Right lobe of liver (tissue), 6 donors: ENCODE measurements at regions not wholly inside any gene's neighbourhood (a gene's known extent, or its start where the extent isn't known, plus 50 kb on each side); places are given as distances from the start of the nearest gene placed in this dataset.
"Not testable (repeated sequence)": the region's sequence is repeated elsewhere in the genome, so short reads cannot be mapped to it uniquely, and the experiment has no call there.

ENCODE experiments used
- ATAC-seq, 4 donors: fragments of 200-7000 bp; cut with Tn5 transposase; one replicate each; pipeline ENCODE4 v1.9.1; 2020; ENCODE audit warnings: mild to moderate bottlenecking in 4 of 4, moderate library complexity in 4 of 4
- DNase-seq, 3 donors: peaks; one replicate each; pipeline ENCODE4 v3.0.0-alpha.2; 2020
- H3K27ac ChIP-seq, 3 donors: fragments of 200-600 bp; one replicate each; pipeline ENCODE4 v1.8.0; 2022
- H3K27me3 ChIP-seq, 2 donors: fragments of 200-600 bp; one replicate each; pipeline ENCODE4 v1.8.0; 2022
- H3K36me3 ChIP-seq, 4 donors: fragments of 200-600 bp; sonication (generic) in 1 of 4; one replicate each; pipeline versions ENCODE4 v1.5.1 to v1.8.0; 2017 to 2022; ENCODE audit warnings: control low read depth in 1 of 4
- H3K4me1 ChIP-seq, 4 donors: fragments of 200-600 bp; sonication (generic) in 1 of 4; one replicate each; pipeline versions ENCODE4 v1.5.1 to v1.8.0; 2017 to 2022; ENCODE audit warnings: control low read depth in 1 of 4
- H3K4me3 ChIP-seq, 3 donors: fragments of 200-600 bp; one replicate each; pipeline ENCODE4 v1.8.0; 2022
- H3K9me3 ChIP-seq, 4 donors: fragments of 200-600 bp; sonication (generic) in 1 of 4; one replicate each; pipeline versions ENCODE4 v1.5.1 to v1.8.0; 2017 to 2022; ENCODE audit warnings: control low read depth in 1 of 4
- WGBS: methylation state at CpG from one replicate; pipeline ENCODE4 v1.1.6; 2018; ENCODE audit warnings: low coverage, low lambda C conversion rate; ENCODE audit not compliant: insufficient coverage; ENCODE audit errors: missing lambda C conversion rate; 5-methylcytosine and 5-hydroxymethylcytosine counted together
- intact Hi-C, 2 donors: fragments of 100-400 bp; cut with DNase I; formaldehyde crosslinking; loops; one replicate each; pipeline versions ENCODE4 v1.11.2 to v1.14.1; 2022
- donor health status: DM: no; HTN: yes; CAD: no.
- donor health status: DM: no; HTN: no; CAD: no.
- donor health status: DM: no; HTN: no; CAD: no.
- donor health status: DM: no; HTN: yes; CAD: no.
- donor health status: DM: no; HTN: yes; CAD: no.

DNA sequence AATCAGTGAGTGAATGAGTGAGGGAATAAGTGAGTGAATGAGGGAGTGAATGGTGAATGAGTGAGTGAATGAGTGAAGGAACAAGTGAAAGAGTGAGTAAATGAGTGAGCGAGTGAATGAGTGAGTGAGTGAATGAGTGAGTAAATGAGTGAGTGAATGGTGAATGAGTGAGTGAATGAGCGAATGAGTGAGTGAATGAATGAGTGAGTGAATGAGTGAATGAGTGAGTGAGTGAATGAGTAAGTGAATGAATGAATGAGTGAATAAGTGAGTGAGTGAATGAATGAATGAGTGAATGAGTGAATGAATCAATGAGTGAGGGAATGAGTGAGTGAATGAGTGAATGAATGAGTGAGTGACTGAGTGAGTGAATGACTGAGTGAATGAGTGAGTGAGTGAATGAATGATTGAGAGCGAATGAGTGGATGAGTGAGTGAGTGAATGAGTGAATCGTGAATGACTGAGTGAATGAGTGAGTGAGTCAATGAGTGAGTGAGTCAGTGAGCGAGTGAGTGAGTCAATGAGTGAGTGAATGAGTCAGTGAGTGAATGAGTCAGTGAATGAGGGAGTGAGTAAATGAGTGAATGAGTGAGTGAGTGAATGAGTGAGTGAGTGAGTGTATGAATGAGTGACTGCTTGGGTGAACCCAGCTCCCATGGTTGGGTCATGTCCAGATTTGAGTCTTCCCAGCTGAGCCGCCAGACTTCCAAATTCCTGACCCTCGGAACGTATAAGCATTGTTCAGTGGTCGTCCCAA lies 133.0 kb downstream of the NPIPB11 start:
- peak in 1 of 4 donors; percentile 10 for ATAC-seq
- intact Hi-C loops, H3K27ac ChIP-seq, H3K27me3 ChIP-seq, H3K4me3 ChIP-seq, H3K4me1 ChIP-seq, DNase-seq, H3K9me3 ChIP-seq, H3K36me3 ChIP-seq: not testable (repeated sequence)
- 89% methylated on average over 5 of the region's 9 CpGs for WGBS

- DNase-seq, H3K36me3 ChIP-seq, H3K4me3 ChIP-seq, H3K9me3 ChIP-seq, H3K27ac ChIP-seq, H3K4me1 ChIP-seq, intact Hi-C loops, H3K27me3 ChIP-seq: not testable (repeated sequence)
- ATAC-seq = peak in 2 of 4 donors; percentile 22 to 24
- 74% methylated on average over 6 of the region's 19 CpGs for WGBS
Measured at GRCh38 chr16:29271721-29272675, 134.5 kb downstream of the NPIPB11 start.

DNA sequence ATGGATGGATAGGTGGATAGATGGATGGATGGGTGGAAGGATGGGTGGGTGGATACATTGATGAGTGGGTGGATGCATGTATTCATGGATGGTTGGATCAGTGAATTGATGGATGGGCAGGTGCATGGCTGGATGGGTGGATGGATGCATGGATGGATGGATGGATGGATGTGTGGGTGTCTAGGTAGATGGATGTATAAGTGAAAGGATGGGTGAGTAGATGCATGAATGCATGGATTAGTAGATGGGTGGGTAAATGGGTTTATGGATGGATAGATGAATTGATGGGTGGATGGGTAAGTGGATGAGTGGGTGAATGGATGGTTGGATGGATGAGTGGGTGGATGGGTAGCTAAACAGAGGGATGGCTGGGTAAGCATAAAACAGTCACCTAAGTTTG lies 135.6 kb downstream of the NPIPB11 start:
- DNase-seq, ATAC-seq, H3K36me3 ChIP-seq, intact Hi-C loops, H3K27me3 ChIP-seq, H3K4me3 ChIP-seq, H3K9me3 ChIP-seq, H3K4me1 ChIP-seq, H3K27ac ChIP-seq: not testable (repeated sequence)

GRCh38 chr16:29270033-29270432 lies 136.5 kb downstream of the NPIPB11 start:
- H3K4me3 ChIP-seq, H3K27ac ChIP-seq, ATAC-seq, H3K9me3 ChIP-seq, intact Hi-C loops, H3K27me3 ChIP-seq, DNase-seq, H3K36me3 ChIP-seq, H3K4me1 ChIP-seq: not testable (repeated sequence)

DNA sequence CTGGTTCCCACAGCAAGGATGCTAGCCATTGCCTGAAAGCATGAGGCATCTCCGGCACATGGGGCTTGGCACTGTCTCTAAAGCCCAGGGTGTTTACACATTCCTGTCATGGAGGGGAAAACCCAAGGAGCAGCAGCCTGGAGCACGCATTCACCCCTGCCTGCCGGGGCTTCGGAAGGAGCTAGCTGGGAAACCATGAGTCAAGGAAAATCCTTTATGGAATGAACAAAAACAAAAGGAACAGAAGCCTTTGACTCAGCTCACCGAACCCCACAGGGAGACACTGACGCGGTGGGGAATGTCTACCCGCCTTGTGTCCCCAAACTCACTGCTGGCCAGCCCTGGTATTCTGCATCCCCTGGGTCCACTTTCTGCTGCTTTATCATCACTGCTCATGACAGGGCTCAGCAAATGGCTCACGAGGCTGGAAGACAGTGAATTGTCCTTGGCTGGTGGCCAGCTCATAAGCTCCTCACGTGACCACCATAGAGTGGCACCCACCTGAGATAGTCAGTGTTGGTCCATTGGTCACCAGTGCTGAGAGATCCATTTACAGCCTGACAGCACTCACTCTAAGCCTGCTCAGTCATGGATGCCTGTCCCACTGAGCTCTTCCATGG lies 137.2 kb downstream of the NPIPB11 start:
- H3K9me3 ChIP-seq, intact Hi-C loops, DNase-seq, H3K4me1 ChIP-seq, H3K36me3 ChIP-seq, H3K27ac ChIP-seq, H3K4me3 ChIP-seq, H3K27me3 ChIP-seq: not testable (repeated sequence)
- peak in 1 of 4 donors; percentile 5 for ATAC-seq
- WGBS = 70% methylated on average over 4 of the region's 10 CpGs

DNA sequence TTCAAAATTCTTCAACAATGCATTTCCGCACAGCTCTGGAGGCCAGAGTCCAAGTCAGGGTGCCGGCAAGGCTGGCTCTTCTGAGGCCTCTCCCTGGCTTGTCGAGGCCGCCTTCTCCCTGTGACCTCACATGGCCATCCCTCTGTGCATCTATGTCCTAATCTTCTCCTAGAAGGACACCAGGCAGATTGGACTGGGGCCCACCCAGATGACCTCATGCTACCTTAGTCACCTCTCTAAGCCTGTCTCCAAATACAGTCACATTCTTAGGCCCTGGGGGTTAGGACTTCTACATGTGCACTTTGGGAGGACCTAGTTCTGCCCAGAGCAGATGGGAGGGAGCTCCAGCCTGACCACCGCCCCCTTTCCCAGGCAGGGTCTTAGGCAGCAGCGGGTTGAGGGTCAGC lies 137.7 kb downstream of the NPIPB11 start:
- intact Hi-C loops, H3K36me3 ChIP-seq, H3K27ac ChIP-seq, H3K4me1 ChIP-seq, H3K9me3 ChIP-seq, H3K27me3 ChIP-seq, DNase-seq, H3K4me3 ChIP-seq: not testable (repeated sequence)
- peak in 1 of 4 donors; percentile 7 for ATAC-seq
- WGBS = no CpG with 5 or more reads among the region's 6 CpGs

DNA sequence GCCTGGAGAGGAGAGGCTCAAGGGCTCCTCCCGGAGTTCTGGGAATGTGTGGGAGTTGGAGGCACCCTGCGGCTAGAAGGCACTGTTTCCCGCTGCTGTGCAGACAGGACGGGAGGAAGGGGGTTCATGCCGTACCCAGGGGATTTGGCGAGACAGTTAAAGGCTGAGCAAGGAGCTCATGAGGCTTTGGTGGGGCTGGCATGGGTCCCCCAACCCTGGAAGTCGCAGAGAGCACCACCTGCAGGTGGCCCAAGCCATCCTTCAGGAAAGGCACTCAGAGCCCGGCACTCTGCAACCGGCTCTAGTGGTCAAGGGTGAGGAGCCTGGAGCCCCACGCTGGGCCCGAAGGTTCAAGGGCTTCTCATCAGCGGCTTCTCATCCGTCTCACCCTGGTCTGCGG lies 138.2 kb downstream of the NPIPB11 start:
- DNase-seq, H3K27me3 ChIP-seq, ATAC-seq, H3K27ac ChIP-seq, H3K36me3 ChIP-seq, intact Hi-C loops, H3K9me3 ChIP-seq, H3K4me3 ChIP-seq, H3K4me1 ChIP-seq: not testable (repeated sequence)
- no CpG with 5 or more reads among the region's 14 CpGs for WGBS

- no CpG with 5 or more reads among the region's 6 CpGs for WGBS
- peaks cover 0 to 11% (median 5%) of the 10 kb centered on the region in 4 donors for H3K4me1 ChIP-seq
- intact Hi-C loops, H3K27me3 ChIP-seq, DNase-seq, ATAC-seq, H3K4me3 ChIP-seq, H3K27ac ChIP-seq, H3K9me3 ChIP-seq, H3K36me3 ChIP-seq: not testable (repeated sequence)
Measured at GRCh38 chr16:29267891-29268290, 138.6 kb downstream of the NPIPB11 start.

- H3K4me3 ChIP-seq, H3K9me3 ChIP-seq, ATAC-seq, DNase-seq, H3K27me3 ChIP-seq, intact Hi-C loops, H3K27ac ChIP-seq, H3K36me3 ChIP-seq: not testable (repeated sequence)
- H3K4me1 ChIP-seq = peaks cover 0 to 16% (median 6%) of the 10 kb centered on the region in 4 donors
- 62% methylated on average over 4 of the region's 16 CpGs for WGBS
Measured at GRCh38 chr16:29267055-29267619, 139.4 kb downstream of the NPIPB11 start.

DNA sequence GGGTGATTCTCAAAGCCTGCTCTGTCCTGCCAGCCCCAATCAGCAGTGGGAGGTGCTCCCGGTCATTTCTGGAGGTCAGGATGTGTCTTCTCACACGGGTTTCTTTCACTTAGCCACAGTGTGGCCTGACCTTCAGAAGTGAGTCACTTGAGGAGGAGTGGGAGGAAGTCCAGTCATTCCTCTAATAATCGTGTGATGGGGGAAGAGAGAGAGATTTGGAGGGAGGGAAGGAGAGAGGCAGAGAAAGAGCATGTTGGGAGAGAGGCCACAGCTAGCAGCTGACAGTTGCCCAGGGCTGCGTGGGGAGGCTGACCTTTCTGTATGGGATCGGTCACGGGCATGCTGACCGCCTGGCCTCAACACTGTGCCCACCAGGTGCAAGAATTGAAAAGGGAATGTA lies 139.9 kb downstream of the NPIPB11 start:
- H3K27ac ChIP-seq, H3K9me3 ChIP-seq, H3K4me3 ChIP-seq, intact Hi-C loops, DNase-seq, H3K36me3 ChIP-seq, H3K27me3 ChIP-seq: not testable (repeated sequence)
- peaks cover 0 to 16% (median 6%) of the 10 kb centered on the region in 4 donors for H3K4me1 ChIP-seq
- ATAC-seq = peak in 1 of 4 donors; percentile 4
- 59% methylated on average over 5 of the region's 7 CpGs for WGBS
